DND-41 (cell line): ENCODE measurements at regions not wholly inside any gene's neighbourhood (a gene's known extent, or its start where the extent isn't known, plus 50 kb on each side); places are given as distances from the start of the nearest gene placed in this dataset.

Experiments used
- ATAC-seq: fragments of 200-7000 bp; cut with Tn5 transposase; 3 replicates; pipeline ENCODE4 v1.9.1; 2021; ENCODE audit warnings: low read depth; ENCODE audit not compliant: insufficient read depth
- DNase-seq: peaks from one replicate; pipeline ENCODE4 v3.0.0-alpha.2; 2020
- H2AFZ ChIP-seq: 2 replicates; pipeline ENCODE4 v1.6.0; 2012; ENCODE audit warnings: low read depth, low read length
- H3K27ac ChIP-seq: 2 replicates; pipeline ENCODE4 v1.5.1; 2012; ENCODE audit warnings: low read length, inconsistent platforms
- H3K27me3 ChIP-seq: fragments of 200-600 bp; sonication (generic); 2 replicates; pipeline ENCODE4 v1.6.0; 2012; ENCODE audit warnings: low read length, mild to moderate bottlenecking, inconsistent platforms; ENCODE audit not compliant: insufficient read depth, poor library complexity
- H3K36me3 ChIP-seq: 2 replicates; pipeline ENCODE4 v1.5.1; 2012; ENCODE audit warnings: low read length, inconsistent platforms; ENCODE audit not compliant: insufficient read depth
- H3K4me1 ChIP-seq: 2 replicates; pipeline ENCODE4 v1.5.1; 2012; ENCODE audit warnings: mild to moderate bottlenecking, low read length; ENCODE audit not compliant: insufficient read depth
- H3K4me2 ChIP-seq: 2 replicates; pipeline ENCODE4 v1.6.0; 2012; ENCODE audit warnings: mild to moderate bottlenecking, moderate library complexity, low read length, inconsistent platforms; ENCODE audit not compliant: insufficient read depth
- H3K4me3 ChIP-seq, 2 experiments: fragments of 200-600 bp in 1 of 2; shearing (Covaris generic) in 1 of 2; 2 replicates each; pipeline ENCODE4 v1.5.1; 2012 to 2016; ENCODE audit warnings: inconsistent platforms in 2 of 2, low read length in 2 of 2, mild to moderate bottlenecking in 2 of 2, low read depth in 1 of 2, moderate library complexity in 1 of 2
- H3K79me2 ChIP-seq: 2 replicates; pipeline ENCODE4 v1.6.0; 2012; ENCODE audit warnings: low read length, inconsistent platforms; ENCODE audit not compliant: insufficient read depth
- H3K9ac ChIP-seq: 2 replicates; pipeline ENCODE4 v1.6.0; 2012; ENCODE audit warnings: low read depth, mild to moderate bottlenecking, inconsistent platforms, low read length, moderate library complexity
- H3K9me3 ChIP-seq: 2 replicates; pipeline ENCODE4 v1.5.1; 2012; ENCODE audit warnings: low read length, moderate library complexity, mild to moderate bottlenecking, inconsistent platforms; ENCODE audit not compliant: insufficient read depth, severe bottlenecking
- H4K20me1 ChIP-seq: 2 replicates; pipeline ENCODE4 v1.6.0; 2012; ENCODE audit warnings: low read length; ENCODE audit not compliant: insufficient read depth
- CTCF ChIP-seq: IDR thresholded peaks from 2 replicates; pipeline ENCODE4 v1.5.1; 2012; ENCODE audit warnings: borderline replicate concordance, low read length, moderate library complexity, mild to moderate bottlenecking; ENCODE audit not compliant: poor library complexity, severe bottlenecking; ENCODE audit errors: extremely low read depth
- EZH2 ChIP-seq: IDR thresholded peaks from 3 replicates; pipeline ENCODE4 v1.6.1; 2012; ENCODE audit warnings: borderline replicate concordance, low read depth, mild to moderate bottlenecking, moderate library complexity, low read length, inconsistent platforms; ENCODE audit not compliant: severe bottlenecking

GRCh38 chr1:67561704-67562113, 123.3 kb upstream of the GADD45A start:
- H3K9ac ChIP-seq = no peak overlapping the region
- TF ChIP-seq EZH2 = no peak
- peak; percentile 91 for TF ChIP-seq CTCF
- peak; percentile 87 for DNase-seq
- no peaks in the 10 kb centered on the region for H3K27me3 ChIP-seq
- no peak overlapping the region for H3K4me3 ChIP-seq
- no peaks in the 10 kb centered on the region for H3K79me2 ChIP-seq
- ATAC-seq = peak; percentile 97
- H3K4me1 ChIP-seq = peaks cover 3% of the 10 kb centered on the region
- H3K36me3 ChIP-seq = no peaks in the 10 kb centered on the region
- H3K27ac ChIP-seq = no peak overlapping the region
- H3K9me3 ChIP-seq = no peaks in the 10 kb centered on the region
- no peaks in the 10 kb centered on the region for H4K20me1 ChIP-seq
- 0 out of 2 replicates have a peak overlapping the region, but pooled peaks have one; percentile 55 for H2AFZ ChIP-seq
- peak overlapping the region; percentile 15; the same call in 1 of the 2 replicates for H3K4me2 ChIP-seq

- no peak for DNase-seq
- Histone ChIP-seq H3K9me3 (no peaks in the 10 kb centered on the region), H3K9ac (no peak overlapping the region), H3K27me3 (no peaks in the 10 kb centered on the region), H3K27ac (no peak overlapping the region), H3K4me2 (no peak overlapping the region), H3K4me1 (peaks cover 3% of the 10 kb centered on the region), H3K36me3 (no peaks in the 10 kb centered on the region), H4K20me1 (no peaks in the 10 kb centered on the region), H2AFZ (no peak overlapping the region), H3K4me3 (no peak overlapping the region), H3K79me2 (no peaks in the 10 kb centered on the region)
- no peak for ATAC-seq
- TF ChIP-seq CTCF (no peak), EZH2 (no peak)
These were observed 121.3 kb upstream of the GADD45A start for GRCh38 chr1:67563684-67564083.

GRCh38 chr1:67564193-67564592, 120.8 kb upstream of the GADD45A start:
- Histone ChIP-seq H3K4me3 (no peak overlapping the region), H3K9ac (no peak overlapping the region), H3K27ac (no peak overlapping the region), H3K4me2 (no peak overlapping the region), H3K27me3 (no peaks in the 10 kb centered on the region), H2AFZ (no peak overlapping the region), H4K20me1 (no peaks in the 10 kb centered on the region), H3K9me3 (no peaks in the 10 kb centered on the region), H3K79me2 (no peaks in the 10 kb centered on the region), H3K36me3 (no peaks in the 10 kb centered on the region), H3K4me1 (peaks cover 3% of the 10 kb centered on the region)
- TF ChIP-seq CTCF (no peak), EZH2 (no peak)
- ATAC-seq (no peak), DNase-seq (no peak)
